SK-N-SH (cell line): ENCODE measurements at regions not wholly inside any gene's neighbourhood (a gene's known extent, or its start where the extent isn't known, plus 50 kb on each side); places are given as distances from the start of the nearest gene placed in this dataset.

Experiments used
- CTCF ChIA-PET: fragments of 300-600, 350-600 bp; formaldehyde crosslinking; extraction: SDS; loops from one replicate; lab custom pipeline; 2021; lab: Yijun Ruan, JAX
- POLR2A ChIA-PET: fragments of 350-600 bp; sonication (Branson Sonifier 250); formaldehyde crosslinking; extraction: SDS; loops from one replicate; lab custom pipeline; 2020; ENCODE audit warnings: antibody characterized with exemption, inconsistent platforms; lab: Yijun Ruan, JAX
- DNase-seq: peaks from one replicate; pipeline ENCODE4 v3.0.0; 2012
- H2AFZ ChIP-seq: fragments of 200-600 bp; sonication (generic); 2 replicates; pipeline ENCODE4 v1.8.1; 2016; ENCODE audit warnings: antibody characterized with exemption, mild to moderate bottlenecking, low read depth
- H3F3A ChIP-seq: fragments of 200-600 bp; sonication (generic); replicated peaks from 2 replicates; pipeline ENCODE3; 2016; ENCODE audit warnings: antibody characterized with exemption, mild to moderate bottlenecking; ENCODE audit not compliant: insufficient read depth
- H3K27ac ChIP-seq, 2 experiments: fragments of 200-500 bp in 1 of 2; fragments of 200-600 bp in 1 of 2; sonication (Bioruptor generic) in 1 of 2; sonication (generic), shearing (Covaris generic) in 1 of 2; 2 replicates each; pipeline versions ENCODE4 v1.5.1 to v1.6.1; 2014 to 2016; ENCODE audit warnings: low read depth in 2 of 2, inconsistent platforms in 1 of 2, low read length in 1 of 2, mild to moderate bottlenecking in 1 of 2, mixed read lengths in 1 of 2
- H3K27me3 ChIP-seq: fragments of 200-600 bp; sonication (generic), shearing (Covaris generic); 2 replicates; pipeline ENCODE4 v1.6.1; 2016; ENCODE audit warnings: mixed run types; ENCODE audit not compliant: insufficient read depth
- H3K36me3 ChIP-seq, 2 experiments: fragments of 200-500 bp in 1 of 2; fragments of 200-600 bp in 1 of 2; sonication (Bioruptor generic) in 1 of 2; sonication (generic) in 1 of 2; replicated peaks in 1 of 2; 2 replicates each; pipeline versions ENCODE3 to v1.5.1; 2014 to 2016; ENCODE audit warnings: low read length in 1 of 2, mild to moderate bottlenecking in 1 of 2; ENCODE audit not compliant: insufficient read depth in 2 of 2, control insufficient read depth in 1 of 2
- H3K4me1 ChIP-seq, 2 experiments: fragments of 200-500 bp in 1 of 2; fragments of 200-600 bp in 1 of 2; sonication (Bioruptor generic) in 1 of 2; sonication (generic), shearing (Covaris generic) in 1 of 2; 2 replicates each; pipeline versions ENCODE4 v1.5.1 to v1.6.1; 2014 to 2016; ENCODE audit warnings: low read depth in 1 of 2, low read length in 1 of 2, mixed run types in 1 of 2; ENCODE audit not compliant: insufficient read depth in 2 of 2, control insufficient read depth in 1 of 2
- H3K4me2 ChIP-seq: fragments of 200-600 bp; sonication (generic), shearing (Covaris generic); 2 replicates; pipeline ENCODE4 v1.6.1; 2017; ENCODE audit warnings: mixed run types
- H3K4me3 ChIP-seq, 2 experiments: fragments of 200-500 bp in 1 of 2; fragments of 200-600 bp in 1 of 2; sonication (Bioruptor generic) in 1 of 2; sonication (generic), shearing (Covaris generic) in 1 of 2; 2 replicates each; pipeline versions ENCODE4 v1.5.1 to v1.8.1; 2014 to 2016; ENCODE audit warnings: low read depth in 2 of 2, inconsistent platforms in 1 of 2, low read length in 1 of 2, mild to moderate bottlenecking in 1 of 2, mixed read lengths in 1 of 2, moderate library complexity in 1 of 2
- H3K79me2 ChIP-seq: fragments of 200-600 bp; sonication (generic); 2 replicates; pipeline ENCODE4 v1.8.1; 2017; ENCODE audit warnings: mild to moderate bottlenecking; ENCODE audit not compliant: insufficient read depth
- H3K9ac ChIP-seq: fragments of 200-600 bp; sonication (generic); 2 replicates; pipeline ENCODE4 v1.6.1; 2017; ENCODE audit warnings: mixed run types
- H3K9me2 ChIP-seq: fragments of 200-600 bp; sonication (generic); 2 replicates; pipeline ENCODE4 v1.6.1; 2017; ENCODE audit warnings: mixed run types
- H3K9me3 ChIP-seq: fragments of 200-600 bp; sonication (generic); 2 replicates; pipeline ENCODE4 v1.6.1; 2017; ENCODE audit warnings: mixed run types, mild to moderate bottlenecking, moderate library complexity
- H4K20me1 ChIP-seq: fragments of 200-600 bp; sonication (generic); 2 replicates; pipeline ENCODE4 v1.6.1; 2017; ENCODE audit warnings: mild to moderate bottlenecking, mixed run types; ENCODE audit not compliant: insufficient read depth
- FOSL2 ChIP-seq: IDR thresholded peaks from 2 replicates; pipeline ENCODE4 v1.4.0; 2012; ENCODE audit warnings: low read depth, mild to moderate bottlenecking, moderate library complexity, borderline replicate concordance
- FOXJ3 ChIP-seq: sonication (generic); formaldehyde crosslinking; IDR thresholded peaks from 2 replicates; pipeline ENCODE4 v1.5.1; 2020; ENCODE audit warnings: mild to moderate bottlenecking, missing genetic modification reagents
- FOXM1 ChIP-seq: IDR thresholded peaks from 2 replicates; pipeline ENCODE4 v1.4.0; 2012; ENCODE audit warnings: low read depth, mild to moderate bottlenecking
- JUND ChIP-seq: IDR thresholded peaks from 2 replicates; pipeline ENCODE4 v1.4.0; 2012
- MEF2A ChIP-seq: IDR thresholded peaks from 2 replicates; pipeline ENCODE4 v1.4.0; 2012; ENCODE audit warnings: low read depth, borderline replicate concordance
- RCOR1 ChIP-seq: fragments of 150-350 bp; IDR thresholded peaks from 2 replicates; pipeline ENCODE4 v1.6.1; 2017; ENCODE audit warnings: antibody characterized with exemption, low read length
- RFX5 ChIP-seq: IDR thresholded peaks from 2 replicates; pipeline ENCODE4 v1.6.1; 2012; ENCODE audit warnings: mild to moderate bottlenecking, improper control_type of control experiment, low read length
- RXRA ChIP-seq: IDR thresholded peaks from 2 replicates; pipeline ENCODE4 v1.4.0; 2012; ENCODE audit warnings: low read depth, mild to moderate bottlenecking, borderline replicate concordance
- TAF1 ChIP-seq: IDR thresholded peaks from 2 replicates; pipeline ENCODE4 v1.6.1; 2012; ENCODE audit warnings: low read depth, mild to moderate bottlenecking, low read length, moderate library complexity, borderline replicate concordance
- TEAD4 ChIP-seq: IDR thresholded peaks from 2 replicates; pipeline ENCODE4 v1.4.0; 2012; ENCODE audit warnings: mild to moderate bottlenecking, borderline replicate concordance; ENCODE audit not compliant: insufficient read depth
- YY1 ChIP-seq: IDR thresholded peaks from 2 replicates; pipeline ENCODE4 v1.4.0; 2012; ENCODE audit warnings: low read depth, mild to moderate bottlenecking
- WGBS: methylation state at CpG from one replicate; pipeline ENCODE4 v1.1.6; 2017; ENCODE audit warnings: low lambda C conversion rate; 5-methylcytosine and 5-hydroxymethylcytosine counted together
- TF ChIP-seq, protein P1 (sequence below): IDR thresholded peaks from 2 replicates; pipeline ENCODE4 v1.4.0; 2012; ENCODE audit warnings: low read depth, borderline replicate concordance
- TF ChIP-seq, protein P2 (sequence below): IDR thresholded peaks from 2 replicates; pipeline ENCODE4 v1.6.1; 2012; ENCODE audit warnings: mild to moderate bottlenecking, low read depth, low read length, moderate library complexity
- TF ChIP-seq, protein P3 (sequence below): IDR thresholded peaks from 2 replicates; pipeline ENCODE4; 2012

DNA sequence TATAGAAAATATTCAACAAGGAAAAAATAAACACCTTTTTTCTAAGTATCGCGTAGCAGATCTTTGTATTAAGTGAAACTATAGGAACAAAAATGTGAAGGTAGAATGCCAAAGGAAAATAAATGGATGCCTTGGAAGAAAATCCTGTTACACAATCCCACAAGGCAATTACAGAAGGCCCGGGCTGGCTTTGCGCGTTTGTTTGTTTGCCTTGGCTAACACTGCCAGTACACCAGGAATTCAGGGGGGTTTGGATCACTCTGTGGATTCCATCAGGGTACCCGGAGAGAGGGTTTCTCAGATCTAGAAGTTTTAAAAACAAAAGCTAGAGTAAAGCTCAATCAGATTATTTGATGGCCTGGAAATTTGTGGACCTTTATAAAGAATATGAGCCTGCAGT lies 478.3 kb downstream of the FBXO15 start:
- ChIA-PET CTCF (interaction anchor here (1.3 to 1.8 kb wide), 2 partner anchors 69 to 173 kb away, joined by 3 to 6 read pairs; no protein-coding TSS in a partner anchor), POLR2A (no interaction called here)
- Histone ChIP-seq H3K4me3 (no peak overlapping the region), H2AFZ (no peak overlapping the region), H3K9ac (no peak overlapping the region), H3K79me2 (no peaks in the 10 kb centered on the region), H3K27me3 (no peaks in the 10 kb centered on the region), H3F3A (no peaks in the 10 kb centered on the region), H3K36me3 (no peaks in the 10 kb centered on the region), H3K9me3 (no peaks in the 10 kb centered on the region; the same call in 1 of the 2 replicates), H3K9me2 (no peaks in the 10 kb centered on the region), H3K27ac (no peak overlapping the region), H3K4me1 (no peaks in the 10 kb centered on the region), H4K20me1 (no peaks in the 10 kb centered on the region), H3K4me2 (no peak overlapping the region)
- WGBS, result 43% methylated on average over 6 of the region's 6 CpGs
- DNase-seq, result no peak
- TF ChIP-seq, protein P1, sequence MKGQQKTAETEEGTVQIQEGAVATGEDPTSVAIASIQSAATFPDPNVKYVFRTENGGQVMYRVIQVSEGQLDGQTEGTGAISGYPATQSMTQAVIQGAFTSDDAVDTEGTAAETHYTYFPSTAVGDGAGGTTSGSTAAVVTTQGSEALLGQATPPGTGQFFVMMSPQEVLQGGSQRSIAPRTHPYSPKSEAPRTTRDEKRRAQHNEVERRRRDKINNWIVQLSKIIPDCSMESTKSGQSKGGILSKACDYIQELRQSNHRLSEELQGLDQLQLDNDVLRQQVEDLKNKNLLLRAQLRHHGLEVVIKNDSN, result no peak
- TF ChIP-seq FOSL2, result no peak
- no peak for TF ChIP-seq TEAD4
- no peak for TF ChIP-seq MEF2A
- TF ChIP-seq, protein P2, sequence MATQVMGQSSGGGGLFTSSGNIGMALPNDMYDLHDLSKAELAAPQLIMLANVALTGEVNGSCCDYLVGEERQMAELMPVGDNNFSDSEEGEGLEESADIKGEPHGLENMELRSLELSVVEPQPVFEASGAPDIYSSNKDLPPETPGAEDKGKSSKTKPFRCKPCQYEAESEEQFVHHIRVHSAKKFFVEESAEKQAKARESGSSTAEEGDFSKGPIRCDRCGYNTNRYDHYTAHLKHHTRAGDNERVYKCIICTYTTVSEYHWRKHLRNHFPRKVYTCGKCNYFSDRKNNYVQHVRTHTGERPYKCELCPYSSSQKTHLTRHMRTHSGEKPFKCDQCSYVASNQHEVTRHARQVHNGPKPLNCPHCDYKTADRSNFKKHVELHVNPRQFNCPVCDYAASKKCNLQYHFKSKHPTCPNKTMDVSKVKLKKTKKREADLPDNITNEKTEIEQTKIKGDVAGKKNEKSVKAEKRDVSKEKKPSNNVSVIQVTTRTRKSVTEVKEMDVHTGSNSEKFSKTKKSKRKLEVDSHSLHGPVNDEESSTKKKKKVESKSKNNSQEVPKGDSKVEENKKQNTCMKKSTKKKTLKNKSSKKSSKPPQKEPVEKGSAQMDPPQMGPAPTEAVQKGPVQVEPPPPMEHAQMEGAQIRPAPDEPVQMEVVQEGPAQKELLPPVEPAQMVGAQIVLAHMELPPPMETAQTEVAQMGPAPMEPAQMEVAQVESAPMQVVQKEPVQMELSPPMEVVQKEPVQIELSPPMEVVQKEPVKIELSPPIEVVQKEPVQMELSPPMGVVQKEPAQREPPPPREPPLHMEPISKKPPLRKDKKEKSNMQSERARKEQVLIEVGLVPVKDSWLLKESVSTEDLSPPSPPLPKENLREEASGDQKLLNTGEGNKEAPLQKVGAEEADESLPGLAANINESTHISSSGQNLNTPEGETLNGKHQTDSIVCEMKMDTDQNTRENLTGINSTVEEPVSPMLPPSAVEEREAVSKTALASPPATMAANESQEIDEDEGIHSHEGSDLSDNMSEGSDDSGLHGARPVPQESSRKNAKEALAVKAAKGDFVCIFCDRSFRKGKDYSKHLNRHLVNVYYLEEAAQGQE, result no peak
- no peak for TF ChIP-seq RXRA
- no peak for TF ChIP-seq FOXM1
- no peak for TF ChIP-seq YY1
- TF ChIP-seq, protein P3, sequence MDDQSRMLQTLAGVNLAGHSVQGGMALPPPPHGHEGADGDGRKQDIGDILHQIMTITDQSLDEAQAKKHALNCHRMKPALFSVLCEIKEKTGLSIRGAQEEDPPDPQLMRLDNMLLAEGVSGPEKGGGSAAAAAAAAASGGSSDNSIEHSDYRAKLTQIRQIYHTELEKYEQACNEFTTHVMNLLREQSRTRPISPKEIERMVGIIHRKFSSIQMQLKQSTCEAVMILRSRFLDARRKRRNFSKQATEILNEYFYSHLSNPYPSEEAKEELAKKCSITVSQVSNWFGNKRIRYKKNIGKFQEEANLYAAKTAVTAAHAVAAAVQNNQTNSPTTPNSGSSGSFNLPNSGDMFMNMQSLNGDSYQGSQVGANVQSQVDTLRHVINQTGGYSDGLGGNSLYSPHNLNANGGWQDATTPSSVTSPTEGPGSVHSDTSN, result no peak
- TF ChIP-seq FOXJ3 (CRISPR knock-in tag), result no peak
- no peak for TF ChIP-seq TAF1
- TF ChIP-seq JUND, result no peak
- TF ChIP-seq RCOR1, result no peak
- no peak for TF ChIP-seq RFX5
